ENCODE measurements at regions not wholly inside any gene's neighbourhood (a gene's known extent, or its start where the extent isn't known, plus 50 kb on each side); places are given as distances from the start of the nearest gene placed in this dataset.
A peak's percentile ranks its signal among the peaks of the same experiment; 100 is the strongest.
"Not testable (repeated sequence)": the region's sequence is repeated elsewhere in the genome, so short reads cannot be mapped to it uniquely, and the experiment has no call there.

- no peak for DNase-seq
These were observed 980.0 kb downstream of the TMTC2 start for GRCh38 chr12:83666690-83667089.

- no peak for DNase-seq
These were observed 979.0 kb downstream of the TMTC2 start for GRCh38 chr12:83665634-83666218.

- DNase-seq, result peak; percentile 54
These were observed 977.9 kb downstream of the TMTC2 start for GRCh38 chr12:83664650-83665049.

GRCh38 chr12:83660727-83661358, 974.1 kb downstream of the TMTC2 start:
- no peak for DNase-seq

GRCh38 chr12:83659321-83659720, 972.6 kb downstream of the TMTC2 start:
- DNase-seq, result no peak

GRCh38 chr12:83656004-83656403, 969.3 kb downstream of the TMTC2 start:
- DNase-seq, result no peak

GRCh38 chr12:83642205-83642604, 955.5 kb downstream of the TMTC2 start:
- DNase-seq, result no peak

GRCh38 chr12:83641789-83642188, 955.1 kb downstream of the TMTC2 start:
- DNase-seq, result no peak

- no peak for DNase-seq
These were observed 948.1 kb downstream of the TMTC2 start for GRCh38 chr12:83634726-83635267.

GRCh38 chr12:83630526-83630925, 943.8 kb downstream of the TMTC2 start:
- DNase-seq, result no peak

GRCh38 chr12:83629931-83630330, 943.2 kb downstream of the TMTC2 start:
- no peak for DNase-seq

GRCh38 chr12:83622205-83622604, 935.5 kb downstream of the TMTC2 start:
- no peak for DNase-seq

GRCh38 chr12:83619973-83620372, 933.3 kb downstream of the TMTC2 start:
- DNase-seq, result no peak

GRCh38 chr12:83615152-83615551, 928.4 kb downstream of the TMTC2 start:
- DNase-seq, result no peak

GRCh38 chr12:83613586-83614110, 926.9 kb downstream of the TMTC2 start:
- DNase-seq, result peak; percentile 3

GRCh38 chr12:83603106-83603505, 916.4 kb downstream of the TMTC2 start:
- no peak for DNase-seq

- DNase-seq, result no peak
These were observed 888.6 kb downstream of the TMTC2 start for GRCh38 chr12:83575326-83575725.

GRCh38 chr12:83574142-83574541, 887.4 kb downstream of the TMTC2 start:
- no peak for DNase-seq

GRCh38 chr12:83573671-83574070, 887.0 kb downstream of the TMTC2 start:
- no peak for DNase-seq

GRCh38 chr12:83559650-83560049, 872.9 kb downstream of the TMTC2 start:
- DNase-seq, result no peak

GRCh38 chr12:83556040-83556439, 869.3 kb downstream of the TMTC2 start:
- DNase-seq, result not testable (repeated sequence)

- DNase-seq, result peak; percentile 68
These were observed 854.7 kb downstream of the TMTC2 start for GRCh38 chr12:83541446-83541845.

- DNase-seq, result no peak
These were observed 851.8 kb downstream of the TMTC2 start for GRCh38 chr12:83538361-83538965.

Data from tongue (tissue), 1 donor.